Stimulated activated memory B cell treated with anti-CD40 and anti-IgM and Interleukin-4, amounts not matched to agents 10 μg/mL and 1 μg/mL and 100 μg/mL, for 72 hours (primary cell): ENCODE measurements at regions not wholly inside any gene's neighbourhood (a gene's known extent, or its start where the extent isn't known, plus 50 kb on each side); places are given as distances from the start of the nearest gene placed in this dataset.

Experiments
- ATAC-seq: fragments of 150-1000 bp; cut with Tn5 transposase; 2 replicates; pipeline ENCODE4 v1.10.0; 2021
- H3K27ac Mint-ChIP-seq: one replicate; pipeline ENCODE4 v1.8.0; 2022; ENCODE audit warnings: mild to moderate bottlenecking, mixed read lengths
- H3K27me3 Mint-ChIP-seq: one replicate; pipeline ENCODE4 v1.8.0; 2022; ENCODE audit warnings: mixed read lengths
- H3K36me3 Mint-ChIP-seq: one replicate; pipeline ENCODE4 v1.8.0; 2022; ENCODE audit warnings: mixed read lengths
- H3K4me1 Mint-ChIP-seq: one replicate; pipeline ENCODE4 v1.8.0; 2022; ENCODE audit warnings: mixed read lengths
- H3K4me3 Mint-ChIP-seq: one replicate; pipeline ENCODE4 v1.8.0; 2022; ENCODE audit warnings: mild to moderate bottlenecking, moderate library complexity, mixed read lengths
- H3K9me3 Mint-ChIP-seq: one replicate; pipeline ENCODE4 v1.8.0; 2022; ENCODE audit warnings: mixed read lengths

- Mint-ChIP-seq H3K36me3 (no peaks in the 10 kb centered on the region), H3K27me3 (no peaks in the 10 kb centered on the region), H3K27ac (no peak overlapping the region), H3K4me1 (no peaks in the 10 kb centered on the region), H3K9me3 (no peaks in the 10 kb centered on the region), H3K4me3 (no peak overlapping the region)
- no peak for ATAC-seq
Observed at GRCh38 chr2:66929632-66930338, 467.3 kb upstream of the ETAA1 start.

GRCh38 chr2:66930339-66931220 lies 466.6 kb upstream of the ETAA1 start:
- H3K36me3 Mint-ChIP-seq: no peaks in the 10 kb centered on the region
- no peak for ATAC-seq
- no peaks in the 10 kb centered on the region for H3K27me3 Mint-ChIP-seq
- H3K27ac Mint-ChIP-seq: no peak overlapping the region
- no peaks in the 10 kb centered on the region for H3K9me3 Mint-ChIP-seq
- H3K4me3 Mint-ChIP-seq: no peak overlapping the region
- no peaks in the 10 kb centered on the region for H3K4me1 Mint-ChIP-seq

GRCh38 chr2:66938471-66938967 lies 458.6 kb upstream of the ETAA1 start:
- Mint-ChIP-seq H3K27me3 (no peaks in the 10 kb centered on the region), H3K4me1 (no peaks in the 10 kb centered on the region), H3K4me3 (no peak overlapping the region), H3K9me3 (peaks cover 6% of the 10 kb centered on the region), H3K27ac (no peak overlapping the region), H3K36me3 (no peaks in the 10 kb centered on the region)
- ATAC-seq: no peak

GRCh38 chr2:66940080-66940479 lies 457.1 kb upstream of the ETAA1 start:
- H3K4me1 Mint-ChIP-seq: no peaks in the 10 kb centered on the region
- H3K27me3 Mint-ChIP-seq: no peaks in the 10 kb centered on the region
- peaks cover 6% of the 10 kb centered on the region for H3K9me3 Mint-ChIP-seq
- no peaks in the 10 kb centered on the region for H3K36me3 Mint-ChIP-seq
- no peak for ATAC-seq
- no peak overlapping the region for H3K4me3 Mint-ChIP-seq
- H3K27ac Mint-ChIP-seq: no peak overlapping the region

- no peaks in the 10 kb centered on the region for H3K36me3 Mint-ChIP-seq
- no peaks in the 10 kb centered on the region for H3K9me3 Mint-ChIP-seq
- no peaks in the 10 kb centered on the region for H3K4me1 Mint-ChIP-seq
- no peak overlapping the region for H3K4me3 Mint-ChIP-seq
- no peak for ATAC-seq
- H3K27me3 Mint-ChIP-seq: no peaks in the 10 kb centered on the region
- H3K27ac Mint-ChIP-seq: no peak overlapping the region
Observed at GRCh38 chr2:66948234-66948633, 448.9 kb upstream of the ETAA1 start.

GRCh38 chr2:66957198-66957597 lies 439.9 kb upstream of the ETAA1 start:
- no peaks in the 10 kb centered on the region for H3K27me3 Mint-ChIP-seq
- no peak overlapping the region for H3K27ac Mint-ChIP-seq
- no peaks in the 10 kb centered on the region for H3K4me1 Mint-ChIP-seq
- no peaks in the 10 kb centered on the region for H3K9me3 Mint-ChIP-seq
- H3K4me3 Mint-ChIP-seq: no peak overlapping the region
- ATAC-seq: no peak
- no peaks in the 10 kb centered on the region for H3K36me3 Mint-ChIP-seq

GRCh38 chr2:66957677-66958076 lies 439.5 kb upstream of the ETAA1 start:
- no peaks in the 10 kb centered on the region for H3K4me1 Mint-ChIP-seq
- no peak overlapping the region for H3K4me3 Mint-ChIP-seq
- no peak for ATAC-seq
- H3K27ac Mint-ChIP-seq: no peak overlapping the region
- no peaks in the 10 kb centered on the region for H3K9me3 Mint-ChIP-seq
- H3K27me3 Mint-ChIP-seq: no peaks in the 10 kb centered on the region
- no peaks in the 10 kb centered on the region for H3K36me3 Mint-ChIP-seq

- Mint-ChIP-seq H3K4me1 (no peaks in the 10 kb centered on the region), H3K4me3 (no peak overlapping the region), H3K27me3 (no peaks in the 10 kb centered on the region), H3K27ac (no peak overlapping the region), H3K36me3 (no peaks in the 10 kb centered on the region), H3K9me3 (no peaks in the 10 kb centered on the region)
- no peak for ATAC-seq
Observed at GRCh38 chr2:66960161-66960560, 437.0 kb upstream of the ETAA1 start.

DNA sequence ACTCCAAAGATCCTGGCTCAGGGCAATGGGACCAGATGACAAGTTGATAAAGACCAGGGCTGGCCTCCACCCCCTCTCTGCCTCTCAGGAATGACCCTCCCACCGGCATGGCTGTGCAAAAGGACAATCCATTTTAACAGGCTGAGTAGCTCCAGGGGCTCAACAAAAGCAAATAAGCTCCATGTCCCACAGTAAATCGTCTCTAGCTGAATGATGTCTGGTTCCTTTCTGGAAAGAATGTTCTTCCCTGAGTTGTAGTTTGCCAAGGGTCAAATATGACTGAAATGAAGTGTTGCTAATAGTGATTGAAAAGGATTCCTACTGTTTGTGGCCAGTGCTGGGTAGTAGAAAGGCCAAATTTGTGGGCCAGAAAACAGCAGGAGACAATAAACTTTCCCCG lies 434.4 kb upstream of the ETAA1 start:
- H3K36me3 Mint-ChIP-seq: no peaks in the 10 kb centered on the region
- H3K4me1 Mint-ChIP-seq: no peaks in the 10 kb centered on the region
- ATAC-seq: no peak
- H3K9me3 Mint-ChIP-seq: no peaks in the 10 kb centered on the region
- no peak overlapping the region for H3K4me3 Mint-ChIP-seq
- no peaks in the 10 kb centered on the region for H3K27me3 Mint-ChIP-seq
- H3K27ac Mint-ChIP-seq: no peak overlapping the region

GRCh38 chr2:66966631-66967030 lies 430.5 kb upstream of the ETAA1 start:
- Mint-ChIP-seq H3K27me3 (no peaks in the 10 kb centered on the region), H3K36me3 (no peaks in the 10 kb centered on the region), H3K4me1 (no peaks in the 10 kb centered on the region), H3K27ac (no peak overlapping the region), H3K9me3 (no peaks in the 10 kb centered on the region), H3K4me3 (no peak overlapping the region)
- ATAC-seq: no peak

DNA sequence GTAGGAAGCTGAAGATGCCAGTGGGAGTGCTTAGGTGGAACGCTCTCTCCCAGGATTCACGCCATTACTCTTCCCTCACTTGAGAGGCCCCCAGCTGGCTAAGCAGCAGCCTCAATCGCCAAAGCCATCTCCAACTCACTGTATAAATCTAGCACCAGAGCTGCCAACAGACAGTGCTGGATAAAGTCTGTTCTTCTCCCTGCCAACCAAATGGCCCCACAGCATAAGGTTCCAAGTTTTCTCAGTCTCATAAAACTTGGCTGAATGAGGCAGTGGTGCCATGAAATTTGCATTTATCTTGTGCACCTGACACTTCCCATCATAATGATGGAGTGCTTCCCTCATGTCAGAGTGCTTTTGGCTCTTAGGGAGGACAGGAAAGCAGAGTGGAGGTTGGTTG lies 428.2 kb upstream of the ETAA1 start:
- peaks cover 2% of the 10 kb centered on the region for H3K9me3 Mint-ChIP-seq
- no peak overlapping the region for H3K4me3 Mint-ChIP-seq
- no peak overlapping the region for H3K27ac Mint-ChIP-seq
- no peaks in the 10 kb centered on the region for H3K36me3 Mint-ChIP-seq
- no peaks in the 10 kb centered on the region for H3K27me3 Mint-ChIP-seq
- no peaks in the 10 kb centered on the region for H3K4me1 Mint-ChIP-seq
- no peak for ATAC-seq

DNA sequence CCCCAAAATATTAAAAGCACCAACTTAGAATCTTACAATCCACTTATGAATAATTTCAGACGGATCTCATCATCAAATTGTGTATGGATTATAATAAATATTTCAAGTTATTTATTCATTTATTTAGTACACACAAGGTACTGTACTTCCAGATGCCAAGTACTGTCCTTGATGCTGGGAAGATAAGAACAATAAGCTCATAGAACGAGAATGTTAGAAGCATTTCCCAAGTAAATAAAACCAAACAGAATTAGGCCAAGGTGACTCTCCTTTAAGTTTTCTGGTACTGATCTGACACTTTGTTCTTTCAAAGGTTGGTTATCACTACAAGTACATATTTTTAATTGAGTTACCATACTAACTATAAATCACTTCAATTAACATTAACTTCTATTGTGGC lies 416.1 kb upstream of the ETAA1 start:
- no peaks in the 10 kb centered on the region for H3K4me1 Mint-ChIP-seq
- no peaks in the 10 kb centered on the region for H3K27me3 Mint-ChIP-seq
- H3K36me3 Mint-ChIP-seq: no peaks in the 10 kb centered on the region
- H3K4me3 Mint-ChIP-seq: no peak overlapping the region
- H3K9me3 Mint-ChIP-seq: no peaks in the 10 kb centered on the region
- no peak for ATAC-seq
- no peak overlapping the region for H3K27ac Mint-ChIP-seq

GRCh38 chr2:66982766-66983165 lies 414.4 kb upstream of the ETAA1 start:
- Mint-ChIP-seq H3K4me3 (no peak overlapping the region), H3K4me1 (no peaks in the 10 kb centered on the region), H3K27ac (no peak overlapping the region), H3K36me3 (no peaks in the 10 kb centered on the region), H3K27me3 (no peaks in the 10 kb centered on the region), H3K9me3 (no peaks in the 10 kb centered on the region)
- no peak for ATAC-seq

DNA sequence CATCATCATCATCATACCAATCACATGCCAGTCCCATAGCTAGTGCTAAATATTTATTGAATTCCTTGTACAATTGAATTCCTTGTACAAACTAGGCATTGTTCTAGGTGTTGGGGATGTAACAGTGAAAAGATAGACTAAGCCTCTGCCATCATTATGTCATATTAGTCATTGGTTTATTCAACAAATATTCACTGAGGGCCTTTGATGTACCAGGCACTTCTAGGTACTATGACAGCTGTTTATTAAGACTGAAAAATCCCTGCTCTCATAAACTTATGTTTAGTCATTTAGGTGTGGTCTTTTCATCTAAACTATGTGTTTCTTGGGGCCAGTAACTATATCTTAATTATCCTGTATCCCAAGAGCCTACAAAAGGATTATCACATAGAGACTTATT lies 412.3 kb upstream of the ETAA1 start:
- Mint-ChIP-seq H3K27me3 (no peaks in the 10 kb centered on the region), H3K4me3 (no peak overlapping the region), H3K4me1 (no peaks in the 10 kb centered on the region), H3K36me3 (no peaks in the 10 kb centered on the region), H3K27ac (no peak overlapping the region), H3K9me3 (peaks cover 3% of the 10 kb centered on the region)
- no peak for ATAC-seq

- Mint-ChIP-seq H3K4me1 (no peaks in the 10 kb centered on the region), H3K9me3 (peaks cover 3% of the 10 kb centered on the region), H3K36me3 (no peaks in the 10 kb centered on the region), H3K27me3 (no peaks in the 10 kb centered on the region), H3K27ac (no peak overlapping the region), H3K4me3 (no peak overlapping the region)
- no peak for ATAC-seq
Observed at GRCh38 chr2:66985906-66986305, 411.2 kb upstream of the ETAA1 start.

DNA sequence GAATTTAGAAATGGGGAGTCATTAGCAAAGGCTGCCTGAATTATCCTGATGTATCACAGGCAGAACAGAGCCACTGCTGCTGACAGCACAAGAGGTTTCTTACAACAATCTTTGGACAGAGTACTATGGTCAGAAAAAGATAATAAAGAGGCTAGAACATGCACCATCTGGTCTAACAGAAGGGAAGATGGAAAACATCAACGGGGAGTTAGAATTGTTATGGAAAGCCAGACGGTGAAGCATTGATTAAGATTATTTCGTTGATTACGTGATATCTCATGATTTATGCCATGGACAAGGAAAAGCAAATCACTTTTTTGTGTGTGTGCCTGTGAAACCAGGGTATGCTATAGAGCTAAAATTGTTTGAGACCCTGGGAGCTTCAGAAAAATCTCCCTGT lies 409.4 kb upstream of the ETAA1 start:
- H3K9me3 Mint-ChIP-seq: peaks cover 3% of the 10 kb centered on the region
- H3K27me3 Mint-ChIP-seq: no peaks in the 10 kb centered on the region
- H3K36me3 Mint-ChIP-seq: no peaks in the 10 kb centered on the region
- H3K4me3 Mint-ChIP-seq: no peak overlapping the region
- no peaks in the 10 kb centered on the region for H3K4me1 Mint-ChIP-seq
- H3K27ac Mint-ChIP-seq: no peak overlapping the region
- ATAC-seq: no peak
